ENCODE measurements at regions not wholly inside any gene's neighbourhood (a gene's known extent, or its start where the extent isn't known, plus 50 kb on each side); places are given as distances from the start of the nearest gene placed in this dataset.

DNA sequence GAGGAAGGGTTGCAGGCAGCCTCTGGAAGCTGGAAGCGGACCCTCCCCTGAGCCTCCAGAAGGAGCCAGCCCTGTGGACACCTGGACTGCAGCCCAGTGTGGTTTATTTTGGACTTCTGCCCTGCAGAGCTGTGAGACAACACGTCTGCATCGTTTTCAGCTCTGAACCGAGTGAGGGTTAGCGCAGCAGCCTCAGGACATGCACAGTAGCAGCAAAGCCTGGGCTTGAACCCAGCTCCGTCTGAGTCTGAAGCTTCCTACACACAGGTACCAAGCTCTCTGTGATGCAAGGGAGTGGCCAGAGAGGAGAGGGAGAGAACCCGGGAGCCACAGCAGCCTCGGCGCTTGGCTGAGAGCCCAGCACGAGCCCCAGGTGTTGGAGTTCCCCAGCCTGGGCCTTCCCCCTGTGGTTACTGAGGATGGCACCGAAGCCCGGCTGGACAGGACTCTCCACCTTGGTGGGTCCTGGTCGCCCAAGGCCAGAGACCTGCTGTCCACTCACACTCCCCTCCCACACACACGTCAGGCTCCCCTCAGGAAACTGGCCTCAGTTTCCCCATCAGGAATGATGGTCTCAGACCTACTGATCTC is 128.2 kb downstream of the OLFM1 start:
- no peak for DNase-seq (ENCODE audit: low read depth)

DNA sequence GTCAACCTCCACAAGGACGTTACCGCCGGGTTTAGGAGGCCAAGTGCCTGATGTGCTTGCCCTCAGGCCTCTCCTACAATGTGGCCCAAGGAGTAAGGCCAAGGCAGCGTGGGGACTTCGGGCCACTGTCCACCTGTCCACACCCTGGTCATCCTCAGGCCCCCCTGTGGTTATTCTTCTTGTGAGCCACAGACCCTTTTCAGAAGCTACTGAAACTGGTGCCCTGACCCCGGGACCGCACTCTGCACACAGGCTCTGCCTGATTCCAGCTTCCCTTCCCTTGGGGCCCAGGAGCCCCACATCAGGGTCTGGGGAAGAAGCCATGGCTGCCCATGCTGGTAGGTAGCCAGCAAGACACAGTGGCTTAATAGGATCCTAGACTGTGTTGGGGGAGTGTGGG is 128.8 kb downstream of the OLFM1 start:
- DNase-seq (ENCODE audit: low read depth) = no peak
- in situ Hi-C loops (cut with HindIII; ENCODE audit: low pct_unique_long_range_greater_than_20kb, low sequenced_read_pairs) = no loop called here

More for the DNA sequence above, 128.2 kb downstream of the OLFM1 start:
- in situ Hi-C loops (cut with HindIII; ENCODE audit: low pct_unique_long_range_greater_than_20kb, low sequenced_read_pairs) = no loop called here

GRCh38 chr9:135216791-135217441 is 129.4 kb downstream of the OLFM1 start:
- DNase-seq (ENCODE audit: low read depth) = no peak
- in situ Hi-C loops (cut with HindIII; ENCODE audit: low pct_unique_long_range_greater_than_20kb, low sequenced_read_pairs) = no loop called here

DNA sequence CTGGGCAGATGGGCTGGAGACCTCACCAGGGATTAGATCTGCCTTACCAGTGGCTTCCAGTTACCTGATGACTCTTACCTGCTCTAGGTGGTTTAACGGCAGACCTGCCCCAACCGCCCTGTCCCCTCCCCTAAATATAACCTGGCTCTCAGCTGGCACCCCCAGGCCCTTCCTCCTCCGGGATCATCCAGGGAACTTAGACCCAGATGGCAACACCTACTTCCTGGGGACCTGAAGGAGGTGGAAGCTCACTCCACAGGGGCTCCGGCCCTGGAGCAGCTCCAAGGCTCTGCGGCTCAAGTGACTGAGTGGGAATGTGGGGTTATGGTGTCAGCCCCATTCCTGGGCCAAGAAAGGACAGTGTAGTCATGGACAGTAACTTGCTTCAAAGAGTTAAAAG is 130.4 kb downstream of the OLFM1 start:
- in situ Hi-C loops (cut with HindIII; ENCODE audit: low pct_unique_long_range_greater_than_20kb, low sequenced_read_pairs) = no loop called here
- no peak for DNase-seq (ENCODE audit: low read depth)

- in situ Hi-C loops (cut with HindIII; ENCODE audit: low pct_unique_long_range_greater_than_20kb, low sequenced_read_pairs) = no loop called here
- DNase-seq (ENCODE audit: low read depth) = no peak
Measured at GRCh38 chr9:135218331-135219225, 131.1 kb downstream of the OLFM1 start.

DNA sequence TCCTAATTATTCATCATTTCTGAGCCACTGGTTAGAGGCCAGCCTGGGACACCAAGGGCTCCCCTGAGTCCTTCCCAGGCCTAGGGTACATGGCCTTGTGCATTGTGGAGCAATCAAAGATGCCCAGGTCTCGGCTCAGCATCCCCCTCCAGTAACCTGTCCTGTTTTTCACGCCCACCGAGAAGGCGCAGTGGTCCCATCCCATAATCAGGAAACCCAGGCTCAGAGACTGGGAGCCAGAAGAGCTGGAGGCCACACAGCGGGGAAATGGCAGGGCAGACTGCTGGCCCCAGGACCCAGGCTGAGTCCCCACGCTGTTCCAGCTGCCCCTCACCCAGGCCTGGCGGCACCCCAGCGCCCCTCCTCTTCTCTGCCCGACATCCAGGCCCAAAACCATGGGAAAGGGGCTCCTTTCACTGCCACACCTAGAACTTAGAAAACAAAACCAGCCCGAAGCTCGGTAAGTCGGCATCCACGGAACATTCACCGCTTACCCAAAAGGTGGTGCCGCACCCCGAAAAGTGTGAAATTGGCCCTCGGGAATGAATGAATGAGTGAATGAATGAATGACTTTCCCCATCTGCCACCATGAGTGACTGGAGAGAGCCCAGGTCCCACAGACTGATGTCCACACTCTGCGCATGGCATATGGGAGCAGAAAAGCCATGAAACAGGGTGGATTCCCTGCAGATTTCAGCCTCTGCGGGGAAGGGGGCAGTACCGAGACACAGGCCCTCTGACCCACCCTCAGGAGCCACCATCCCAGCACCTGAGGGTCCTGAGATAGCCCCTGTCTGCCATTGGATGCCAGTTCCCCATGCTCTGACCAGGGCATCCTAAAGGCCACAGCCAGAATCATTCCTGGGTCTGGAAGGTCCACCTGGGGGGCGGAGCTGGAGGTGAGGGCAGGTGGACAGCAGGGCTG is 132.5 kb downstream of the OLFM1 start:
- in situ Hi-C loops (cut with HindIII; ENCODE audit: low pct_unique_long_range_greater_than_20kb, low sequenced_read_pairs) = no loop called here
- DNase-seq (ENCODE audit: low read depth) = no peak

DNA sequence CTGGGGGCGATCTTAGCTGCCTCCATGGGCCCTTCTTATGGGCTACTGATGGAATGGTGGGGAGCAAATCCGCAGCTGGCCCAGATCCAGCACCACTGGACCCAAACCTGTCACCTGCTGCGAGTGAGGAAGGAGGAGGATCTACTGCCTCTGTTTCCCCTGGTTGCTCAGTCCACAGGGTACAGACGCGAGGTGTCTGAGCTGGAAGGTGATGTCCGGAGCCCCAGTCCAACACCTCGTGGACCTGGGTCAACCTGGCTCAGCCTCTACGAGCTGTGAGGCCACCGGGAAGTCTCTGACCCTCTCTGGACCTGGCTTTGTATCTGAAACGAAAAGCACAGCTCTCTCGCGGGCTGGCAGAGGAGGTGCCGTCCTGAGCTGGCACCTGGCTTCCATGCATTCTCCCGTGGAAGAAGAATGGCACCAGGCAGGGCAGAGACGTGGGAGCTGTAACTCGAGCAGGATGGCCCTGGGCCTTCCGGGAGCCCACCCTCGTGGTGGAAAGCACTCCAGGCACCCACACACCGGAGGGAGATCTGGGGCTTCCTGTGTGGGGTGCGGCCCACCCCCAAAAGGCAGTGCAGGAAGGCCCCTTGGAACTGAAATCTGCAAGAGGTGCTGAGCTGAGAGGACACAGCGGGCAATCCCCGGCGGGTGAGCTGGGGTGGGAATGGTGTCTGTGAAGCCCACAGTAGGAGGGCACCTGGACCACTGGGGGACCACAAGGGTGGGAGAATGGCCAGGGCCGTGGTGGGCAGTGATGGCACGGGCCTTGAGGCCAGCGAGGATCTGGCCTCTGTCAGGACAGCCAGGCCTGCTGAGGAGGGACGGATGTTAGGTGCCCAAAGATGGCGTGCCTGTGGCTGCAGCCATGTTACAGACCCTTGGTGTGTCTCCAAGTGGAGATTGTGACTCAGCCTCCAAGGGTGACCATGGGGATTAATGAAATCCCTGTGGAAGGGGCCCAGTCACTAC is 133.4 kb downstream of the OLFM1 start:
- no peak for DNase-seq (ENCODE audit: low read depth)
- in situ Hi-C loops (cut with HindIII; ENCODE audit: low pct_unique_long_range_greater_than_20kb, low sequenced_read_pairs) = no loop called here

GRCh38 chr9:135221576-135221950 is 134.1 kb downstream of the OLFM1 start:
- in situ Hi-C loops (cut with HindIII; ENCODE audit: low pct_unique_long_range_greater_than_20kb, low sequenced_read_pairs) = no loop called here
- no peak for DNase-seq (ENCODE audit: low read depth)

GRCh38 chr9:135221951-135222631 is 134.6 kb downstream of the OLFM1 start:
- in situ Hi-C loops (cut with HindIII; ENCODE audit: low pct_unique_long_range_greater_than_20kb, low sequenced_read_pairs) = no loop called here
- no peak for DNase-seq (ENCODE audit: low read depth)

- DNase-seq (ENCODE audit: low read depth) = no peak
- in situ Hi-C loops (cut with HindIII; ENCODE audit: low pct_unique_long_range_greater_than_20kb, low sequenced_read_pairs) = no loop called here
Measured at GRCh38 chr9:135222881-135223760, 135.7 kb downstream of the OLFM1 start.

GRCh38 chr9:135223831-135224230 is 136.4 kb downstream of the OLFM1 start:
- in situ Hi-C loops (cut with HindIII; ENCODE audit: low pct_unique_long_range_greater_than_20kb, low sequenced_read_pairs) = no loop called here
- DNase-seq (ENCODE audit: low read depth) = no peak

DNA sequence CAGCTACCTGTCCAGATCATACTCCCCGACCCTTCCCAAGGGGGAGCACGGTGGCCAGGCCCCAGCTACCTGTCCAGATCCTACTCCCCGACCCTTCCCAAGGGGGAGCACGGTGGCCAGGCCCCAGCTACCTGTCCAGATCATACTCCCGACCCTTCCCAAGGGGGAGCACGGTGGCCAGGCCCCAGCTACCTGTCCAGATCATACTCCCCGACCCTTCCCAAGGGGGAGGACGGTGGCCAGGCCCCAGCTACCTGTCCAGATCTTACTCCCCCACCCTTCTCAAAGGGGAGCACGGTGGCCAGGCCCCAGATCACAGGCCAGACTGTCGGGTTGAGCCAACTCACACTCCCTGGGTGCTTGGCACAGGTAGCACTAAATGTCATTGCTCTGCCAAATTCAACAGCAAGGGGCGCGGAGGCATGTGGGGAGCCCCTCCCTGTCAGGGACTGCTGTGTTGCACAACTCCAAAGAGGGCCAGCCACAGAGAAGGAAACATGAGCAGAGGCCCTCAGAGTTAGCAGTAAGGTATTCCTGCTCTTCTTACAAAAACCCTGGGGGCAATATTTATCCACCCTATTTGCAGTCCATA is 136.9 kb downstream of the OLFM1 start:
- in situ Hi-C loops (cut with HindIII; ENCODE audit: low pct_unique_long_range_greater_than_20kb, low sequenced_read_pairs) = no loop called here
- DNase-seq (ENCODE audit: low read depth) = no peak

DNA sequence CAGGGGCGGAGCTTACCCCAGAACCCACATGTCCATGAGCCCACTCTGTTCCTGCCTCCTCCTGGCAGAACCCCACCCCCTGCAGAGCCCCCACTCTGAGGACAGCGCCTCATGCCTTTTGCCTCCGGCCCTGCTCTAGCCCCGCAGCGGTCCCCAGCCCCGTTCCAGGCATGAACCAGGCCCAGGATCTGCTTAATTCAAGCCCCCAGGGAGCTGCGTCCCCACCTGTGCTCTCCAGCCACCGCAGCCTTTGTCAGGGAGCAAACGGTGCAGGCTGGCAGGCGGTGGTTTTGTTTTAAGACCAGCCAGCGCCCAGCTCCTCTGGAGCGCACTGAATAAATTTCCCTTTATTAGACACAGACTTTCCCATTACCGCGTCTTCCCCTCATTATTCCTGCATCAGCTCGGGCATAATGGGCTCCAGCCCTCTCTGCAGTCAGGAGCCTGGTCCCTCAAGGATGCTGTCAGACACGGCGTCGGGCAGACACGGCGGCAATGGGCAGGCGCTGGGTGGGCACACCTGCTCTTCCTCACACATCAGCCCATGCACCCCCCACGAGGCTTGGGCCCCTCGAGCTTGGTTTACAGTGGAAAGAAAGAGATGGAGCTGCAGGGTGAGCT is 137.6 kb downstream of the OLFM1 start:
- DNase-seq (ENCODE audit: low read depth) = no peak
- in situ Hi-C loops (cut with HindIII; ENCODE audit: low pct_unique_long_range_greater_than_20kb, low sequenced_read_pairs) = no loop called here

DNA sequence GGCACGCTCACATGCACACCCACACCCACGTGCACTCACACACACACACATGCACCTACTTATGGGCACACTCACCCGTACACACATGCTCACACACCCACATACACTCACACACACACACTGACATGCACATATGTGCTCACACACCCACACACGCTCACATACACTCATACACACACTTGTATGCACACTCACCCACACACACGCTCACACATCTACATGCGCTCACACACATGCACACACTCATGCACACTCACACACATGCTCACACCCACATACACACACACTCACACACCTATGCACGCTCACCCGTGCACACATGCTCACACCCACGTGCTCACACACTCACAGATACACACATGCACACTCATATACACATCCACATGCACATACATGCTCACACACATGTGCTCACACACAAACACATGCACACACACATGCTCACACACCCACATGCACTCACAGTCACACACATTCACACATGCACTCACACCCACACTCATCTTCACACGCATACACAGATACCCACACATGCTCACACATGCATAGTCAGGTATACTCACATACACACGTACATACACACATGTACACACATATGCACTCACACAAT is 138.3 kb downstream of the OLFM1 start:
- DNase-seq (ENCODE audit: low read depth) = no peak
- in situ Hi-C loops (cut with HindIII; ENCODE audit: low pct_unique_long_range_greater_than_20kb, low sequenced_read_pairs) = no loop called here

Measured in Caki2 (cell line).